Right lobe of liver (tissue), 6 donors: ENCODE measurements at regions not wholly inside any gene's neighbourhood (a gene's known extent, or its start where the extent isn't known, plus 50 kb on each side); places are given as distances from the start of the nearest gene placed in this dataset.
A peak's percentile ranks its signal among the peaks of the same experiment; 100 is the strongest.

ENCODE experiments used
- ATAC-seq, 4 donors: fragments of 200-7000 bp; cut with Tn5 transposase; one replicate each; pipeline ENCODE4 v1.9.1; 2020; ENCODE audit warnings: mild to moderate bottlenecking in 4 of 4, moderate library complexity in 4 of 4
- DNase-seq, 3 donors: peaks; one replicate each; pipeline ENCODE4 v3.0.0-alpha.2; 2020
- H3K27ac ChIP-seq, 3 donors: fragments of 200-600 bp; one replicate each; pipeline ENCODE4 v1.8.0; 2022
- H3K27me3 ChIP-seq, 2 donors: fragments of 200-600 bp; one replicate each; pipeline ENCODE4 v1.8.0; 2022
- H3K36me3 ChIP-seq, 4 donors: fragments of 200-600 bp; sonication (generic) in 1 of 4; one replicate each; pipeline versions ENCODE4 v1.5.1 to v1.8.0; 2017 to 2022; ENCODE audit warnings: control low read depth in 1 of 4
- H3K4me1 ChIP-seq, 4 donors: fragments of 200-600 bp; sonication (generic) in 1 of 4; one replicate each; pipeline versions ENCODE4 v1.5.1 to v1.8.0; 2017 to 2022; ENCODE audit warnings: control low read depth in 1 of 4
- H3K4me3 ChIP-seq, 3 donors: fragments of 200-600 bp; one replicate each; pipeline ENCODE4 v1.8.0; 2022
- H3K9me3 ChIP-seq, 4 donors: fragments of 200-600 bp; sonication (generic) in 1 of 4; one replicate each; pipeline versions ENCODE4 v1.5.1 to v1.8.0; 2017 to 2022; ENCODE audit warnings: control low read depth in 1 of 4
- CTCF ChIP-seq, 4 donors: fragments of 200-600 bp in 3 of 4; fragments of 450-650 bp in 1 of 4; IDR thresholded peaks; one replicate each; pipeline versions ENCODE4 v1.5.1 to v1.8.0; 2016 to 2022; ENCODE audit warnings: antibody characterized with exemption in 4 of 4, mild to moderate bottlenecking in 2 of 4
- POLR2A ChIP-seq: fragments of 450-650 bp; IDR thresholded peaks from one replicate; pipeline ENCODE4 v1.6.1; 2017; ENCODE audit warnings: antibody characterized with exemption, mild to moderate bottlenecking
- WGBS: methylation state at CpG from one replicate; pipeline ENCODE4 v1.1.6; 2018; ENCODE audit warnings: low coverage, low lambda C conversion rate; ENCODE audit not compliant: insufficient coverage; ENCODE audit errors: missing lambda C conversion rate; 5-methylcytosine and 5-hydroxymethylcytosine counted together
- intact Hi-C, 2 donors: fragments of 100-400 bp; cut with DNase I; formaldehyde crosslinking; loops; one replicate each; pipeline versions ENCODE4 v1.11.2 to v1.14.1; 2022
- donor health status: DM: no; HTN: yes; CAD: no.
- donor health status: DM: no; HTN: no; CAD: no.
- donor health status: DM: no; HTN: no; CAD: no.
- donor health status: DM: no; HTN: yes; CAD: no.
- donor health status: DM: no; HTN: yes; CAD: no.

GRCh38 chr13:65653613-65654012 is 1576.5 kb downstream of the PCDH9 start:
- 15% methylated on average over 2 of the region's 2 CpGs for WGBS
- no peak for ATAC-seq
- intact Hi-C loops: no loop called here
- H3K4me3 ChIP-seq: no peak overlapping the region
- H3K27ac ChIP-seq: no peak overlapping the region
- H3K27me3 ChIP-seq: no peaks in the 10 kb centered on the region
- TF ChIP-seq CTCF (IDR thresholded peaks at IDR 0.05) (no peak), POLR2A (no peak)
- no peak for DNase-seq
- no peaks in the 10 kb centered on the region for H3K9me3 ChIP-seq
- no peaks in the 10 kb centered on the region for H3K36me3 ChIP-seq
- no peaks in the 10 kb centered on the region for H3K4me1 ChIP-seq

GRCh38 chr13:65650321-65650720 is 1579.8 kb downstream of the PCDH9 start:
- no peak for DNase-seq
- Histone ChIP-seq H3K9me3 (no peaks in the 10 kb centered on the region), H3K27me3 (no peaks in the 10 kb centered on the region), H3K4me3 (no peak overlapping the region), H3K36me3 (no peaks in the 10 kb centered on the region), H3K27ac (no peak overlapping the region), H3K4me1 (no peaks in the 10 kb centered on the region)
- TF ChIP-seq CTCF (IDR thresholded peaks at IDR 0.05) (no peak), POLR2A (no peak)
- no peak for ATAC-seq
- WGBS: 52% methylated on average over 5 of the region's 5 CpGs
- intact Hi-C loops: no loop called here

GRCh38 chr13:65642996-65643395 is 1587.1 kb downstream of the PCDH9 start:
- TF ChIP-seq POLR2A (no peak), CTCF (IDR thresholded peaks at IDR 0.05) (no peak)
- H3K4me1 ChIP-seq: no peaks in the 10 kb centered on the region
- WGBS: 38% methylated on average over 4 of the region's 4 CpGs

GRCh38 chr13:65642301-65642700 is 1587.8 kb downstream of the PCDH9 start:
- no peaks in the 10 kb centered on the region for H3K36me3 ChIP-seq
- TF ChIP-seq CTCF (IDR thresholded peaks at IDR 0.05): no peak
- no peak for TF ChIP-seq POLR2A
- ATAC-seq: no peak

More at GRCh38 chr13:65642996-65643395, 1587.1 kb downstream of the PCDH9 start:
- no peak for ATAC-seq
- Histone ChIP-seq H3K27me3 (no peaks in the 10 kb centered on the region), H3K4me3 (no peak overlapping the region), H3K9me3 (no peaks in the 10 kb centered on the region), H3K27ac (no peak overlapping the region), H3K36me3 (no peaks in the 10 kb centered on the region)
- intact Hi-C loops: no loop called here
- no peak for DNase-seq

GRCh38 chr13:65638572-65639168 is 1591.5 kb downstream of the PCDH9 start:
- ATAC-seq: peak; percentile 68 to 71 (median 69)
- H3K36me3 ChIP-seq: no peaks in the 10 kb centered on the region
- 15% methylated on average over 2 of the region's 2 CpGs for WGBS
- H3K27ac ChIP-seq: no peak overlapping the region
- TF ChIP-seq CTCF (IDR thresholded peaks at IDR 0.05) (peak; percentile 40 to 59 (median 54)), POLR2A (no peak)
- H3K9me3 ChIP-seq: no peaks in the 10 kb centered on the region
- H3K4me3 ChIP-seq: no peak overlapping the region
- intact Hi-C loops: no loop called here
- no peak for DNase-seq
- H3K4me1 ChIP-seq: no peaks in the 10 kb centered on the region
- no peaks in the 10 kb centered on the region for H3K27me3 ChIP-seq

More at GRCh38 chr13:65642301-65642700, 1587.8 kb downstream of the PCDH9 start:
- intact Hi-C loops: no loop called here
- Histone ChIP-seq H3K4me3 (no peak overlapping the region), H3K27ac (no peak overlapping the region), H3K27me3 (no peaks in the 10 kb centered on the region), H3K9me3 (no peaks in the 10 kb centered on the region), H3K4me1 (no peaks in the 10 kb centered on the region)
- no peak for DNase-seq
